GM23338 (cell line): ENCODE measurements at regions not wholly inside any gene's neighbourhood (a gene's known extent, or its start where the extent isn't known, plus 50 kb on each side); places are given as distances from the start of the nearest gene placed in this dataset.

ENCODE experiments used
- ATAC-seq: fragments of 200-7000 bp; cut with Tn5 transposase; 3 replicates; pipeline ENCODE4 v1.9.1; 2020
- DNase-seq: peaks from one replicate; pipeline ENCODE4 v3.0.0-alpha.2; 2015; ENCODE audit warnings: low spot score
- H2AFZ ChIP-seq: fragments of 200-600 bp; sonication (generic); 2 replicates; pipeline ENCODE4 v1.8.0; 2016; ENCODE audit warnings: antibody characterized with exemption, mild to moderate bottlenecking, moderate library complexity
- H3F3A ChIP-seq: fragments of 200-600 bp; sonication (generic); replicated peaks from 2 replicates; pipeline ENCODE4 v1.8.0; 2017; ENCODE audit warnings: antibody characterized with exemption, mixed run types, low read depth
- H3K27ac ChIP-seq: fragments of 200-600 bp; sonication (generic); 2 replicates; pipeline ENCODE4 v1.6.1; 2016; ENCODE audit warnings: low read depth
- H3K27me3 ChIP-seq: fragments of 200-600 bp; sonication (generic); 2 replicates; pipeline ENCODE4 v1.8.0; 2016; ENCODE audit warnings: mild to moderate bottlenecking, mixed run types, moderate library complexity; ENCODE audit not compliant: insufficient read depth
- H3K36me3 ChIP-seq: fragments of 200-600 bp; sonication (generic); 2 replicates; pipeline ENCODE4 v1.8.0; 2016; ENCODE audit warnings: mild to moderate bottlenecking; ENCODE audit not compliant: insufficient read depth
- H3K4me1 ChIP-seq: fragments of 200-600 bp; sonication (generic); 2 replicates; pipeline ENCODE4 v1.8.0; 2016; ENCODE audit warnings: mild to moderate bottlenecking, moderate library complexity; ENCODE audit not compliant: insufficient read depth
- H3K4me2 ChIP-seq: fragments of 200-600 bp; sonication (generic); 2 replicates; pipeline ENCODE4 v1.7.1; 2017; ENCODE audit warnings: mixed run types
- H3K4me3 ChIP-seq: fragments of 200-600 bp; sonication (generic); 2 replicates; pipeline ENCODE4 v1.6.1; 2016; ENCODE audit warnings: mixed run types
- H3K79me2 ChIP-seq: fragments of 200-600 bp; sonication (generic); replicated peaks from 2 replicates; pipeline ENCODE4 v1.8.0; 2017; ENCODE audit warnings: mild to moderate bottlenecking; ENCODE audit not compliant: insufficient read depth
- H3K9me2 ChIP-seq: fragments of 200-600 bp; sonication (generic); 2 replicates; pipeline ENCODE4 v1.8.0; 2017; ENCODE audit not compliant: insufficient read depth
- H4K20me1 ChIP-seq: fragments of 200-600 bp; sonication (generic); replicated peaks from 2 replicates; pipeline ENCODE4 v1.8.0; 2017; ENCODE audit warnings: mild to moderate bottlenecking; ENCODE audit not compliant: insufficient read depth
- H3K27ac Mint-ChIP-seq: 2 replicates; pipeline ENCODE4 v1.8.0; 2020; ENCODE audit warnings: inconsistent platforms, mild to moderate bottlenecking, moderate library complexity, mixed read lengths
- H3K27me3 Mint-ChIP-seq: 3 replicates; pipeline ENCODE4 v1.8.0; 2022; ENCODE audit warnings: low read depth, mild to moderate bottlenecking, moderate library complexity, mixed read lengths, inconsistent platforms; ENCODE audit not compliant: insufficient read depth, poor library complexity
- H3K36me3 Mint-ChIP-seq: 3 replicates; pipeline ENCODE4 v1.8.0; 2021; ENCODE audit warnings: low read depth, mild to moderate bottlenecking, inconsistent platforms, moderate library complexity, mixed read lengths
- H3K4me1 Mint-ChIP-seq: 3 replicates; pipeline ENCODE4 v1.8.0; 2020; ENCODE audit warnings: mild to moderate bottlenecking, inconsistent platforms, mixed read lengths
- H3K4me3 Mint-ChIP-seq: 3 replicates; pipeline ENCODE4 v1.8.0; 2021; ENCODE audit warnings: moderate library complexity, mild to moderate bottlenecking, inconsistent platforms, mixed read lengths
- H3K9me3 Mint-ChIP-seq: 3 replicates; pipeline ENCODE4 v1.8.0; 2020; ENCODE audit warnings: moderate library complexity, mild to moderate bottlenecking, inconsistent platforms, mixed read lengths
- CREB1 ChIP-seq: fragments of 250-450 bp; sonication (Bioruptor Pico); IDR thresholded peaks from 2 replicates; pipeline ENCODE4 v1.5.0; 2020; ENCODE audit warnings: low read depth, mild to moderate bottlenecking, moderate library complexity
- EZH2 ChIP-seq: fragments of 200-600 bp; sonication (generic); IDR thresholded peaks from one replicate; pipeline ENCODE4 v1.8.0; 2017; ENCODE audit warnings: antibody characterized with exemption, mild to moderate bottlenecking, low read depth; ENCODE audit not compliant: unreplicated experiment
- EZH2phosphoT487 ChIP-seq: fragments of 200-600 bp; sonication (generic); IDR thresholded peaks from one replicate; pipeline ENCODE4 v1.8.1; 2018; ENCODE audit warnings: antibody characterized with exemption; ENCODE audit not compliant: unreplicated experiment
- JUNB ChIP-seq: IDR thresholded peaks from one replicate; pipeline ENCODE4 v1.6.1; 2016; ENCODE audit warnings: antibody characterized with exemption; ENCODE audit not compliant: unreplicated experiment
- NANOG ChIP-seq: IDR thresholded peaks from 2 replicates; pipeline ENCODE4 v1.6.1; 2016; ENCODE audit warnings: antibody characterized with exemption, borderline replicate concordance
- POLR2AphosphoS5 ChIP-seq: IDR thresholded peaks from 2 replicates; pipeline ENCODE4 v1.6.1; 2016; ENCODE audit warnings: antibody characterized with exemption, low read depth
- STAT1 ChIP-seq: IDR thresholded peaks from one replicate; pipeline ENCODE4 v1.6.1; 2016; ENCODE audit warnings: antibody characterized with exemption; ENCODE audit not compliant: unreplicated experiment
- ZNF114 ChIP-seq: fragments of 250-450 bp; sonication (Bioruptor Pico); IDR thresholded peaks from 2 replicates; pipeline ENCODE4 v1.5.0; 2020; ENCODE audit warnings: mild to moderate bottlenecking, moderate library complexity
- ZNF331 ChIP-seq: fragments of 250-450 bp; sonication (Bioruptor Pico); IDR thresholded peaks from 2 replicates; pipeline ENCODE4 v1.5.0; 2020; ENCODE audit warnings: low read depth, mild to moderate bottlenecking, moderate library complexity
- TF ChIP-seq, protein P1 (sequence below): IDR thresholded peaks from one replicate; pipeline ENCODE4 v1.6.1; 2018; ENCODE audit warnings: antibody characterized with exemption; ENCODE audit not compliant: unreplicated experiment
- TF ChIP-seq, protein P2 (sequence below): IDR thresholded peaks from 2 replicates; pipeline ENCODE4 v1.6.1; 2016; ENCODE audit warnings: antibody characterized with exemption
- TF ChIP-seq, protein P3 (sequence below): fragments of 250-450 bp; sonication (Bioruptor Pico); IDR thresholded peaks from 2 replicates; pipeline ENCODE4 v1.5.0; 2020; ENCODE audit warnings: mild to moderate bottlenecking, moderate library complexity

DNA sequence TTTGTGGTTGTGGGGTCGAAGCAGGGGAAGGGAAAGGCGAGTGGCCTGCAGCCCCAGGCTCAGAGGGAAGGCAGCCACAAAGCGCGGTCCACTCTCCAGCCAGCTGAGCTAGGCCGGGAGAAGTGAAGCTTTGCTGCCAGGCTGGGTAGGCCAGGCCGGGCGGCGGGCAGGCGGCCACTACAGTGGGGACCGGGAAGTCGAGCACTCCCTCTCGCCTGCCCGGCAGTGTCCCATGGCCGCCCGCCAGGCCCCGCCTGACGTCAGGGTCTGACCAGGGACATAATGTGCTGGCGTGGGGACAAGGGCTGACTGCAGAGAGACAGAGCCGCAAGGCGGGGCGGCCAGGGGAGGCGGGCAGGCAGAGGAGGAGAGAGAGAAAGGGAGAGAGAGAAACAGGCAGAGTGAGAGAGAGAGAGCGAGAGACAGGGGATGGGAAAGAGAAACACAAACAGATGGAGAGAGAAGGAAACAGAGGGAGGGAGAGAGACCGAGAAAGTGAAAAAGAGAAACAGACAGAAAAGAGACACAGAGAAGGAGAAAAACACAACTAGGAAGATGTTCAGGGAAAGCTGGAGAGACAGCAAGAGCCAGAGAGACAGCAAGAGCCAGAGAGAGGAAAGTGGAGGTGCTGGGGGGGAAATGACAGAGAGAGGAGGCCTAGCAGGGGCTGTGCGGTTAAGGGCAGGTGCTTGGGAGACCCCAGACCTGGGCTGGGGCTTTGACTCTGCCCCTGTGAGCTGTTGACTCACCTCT, 94.5 kb upstream of the PTPN1 start (continued):
- TF ChIP-seq, protein P1, sequence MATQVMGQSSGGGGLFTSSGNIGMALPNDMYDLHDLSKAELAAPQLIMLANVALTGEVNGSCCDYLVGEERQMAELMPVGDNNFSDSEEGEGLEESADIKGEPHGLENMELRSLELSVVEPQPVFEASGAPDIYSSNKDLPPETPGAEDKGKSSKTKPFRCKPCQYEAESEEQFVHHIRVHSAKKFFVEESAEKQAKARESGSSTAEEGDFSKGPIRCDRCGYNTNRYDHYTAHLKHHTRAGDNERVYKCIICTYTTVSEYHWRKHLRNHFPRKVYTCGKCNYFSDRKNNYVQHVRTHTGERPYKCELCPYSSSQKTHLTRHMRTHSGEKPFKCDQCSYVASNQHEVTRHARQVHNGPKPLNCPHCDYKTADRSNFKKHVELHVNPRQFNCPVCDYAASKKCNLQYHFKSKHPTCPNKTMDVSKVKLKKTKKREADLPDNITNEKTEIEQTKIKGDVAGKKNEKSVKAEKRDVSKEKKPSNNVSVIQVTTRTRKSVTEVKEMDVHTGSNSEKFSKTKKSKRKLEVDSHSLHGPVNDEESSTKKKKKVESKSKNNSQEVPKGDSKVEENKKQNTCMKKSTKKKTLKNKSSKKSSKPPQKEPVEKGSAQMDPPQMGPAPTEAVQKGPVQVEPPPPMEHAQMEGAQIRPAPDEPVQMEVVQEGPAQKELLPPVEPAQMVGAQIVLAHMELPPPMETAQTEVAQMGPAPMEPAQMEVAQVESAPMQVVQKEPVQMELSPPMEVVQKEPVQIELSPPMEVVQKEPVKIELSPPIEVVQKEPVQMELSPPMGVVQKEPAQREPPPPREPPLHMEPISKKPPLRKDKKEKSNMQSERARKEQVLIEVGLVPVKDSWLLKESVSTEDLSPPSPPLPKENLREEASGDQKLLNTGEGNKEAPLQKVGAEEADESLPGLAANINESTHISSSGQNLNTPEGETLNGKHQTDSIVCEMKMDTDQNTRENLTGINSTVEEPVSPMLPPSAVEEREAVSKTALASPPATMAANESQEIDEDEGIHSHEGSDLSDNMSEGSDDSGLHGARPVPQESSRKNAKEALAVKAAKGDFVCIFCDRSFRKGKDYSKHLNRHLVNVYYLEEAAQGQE = no peak
- no peak for TF ChIP-seq STAT1

DNA sequence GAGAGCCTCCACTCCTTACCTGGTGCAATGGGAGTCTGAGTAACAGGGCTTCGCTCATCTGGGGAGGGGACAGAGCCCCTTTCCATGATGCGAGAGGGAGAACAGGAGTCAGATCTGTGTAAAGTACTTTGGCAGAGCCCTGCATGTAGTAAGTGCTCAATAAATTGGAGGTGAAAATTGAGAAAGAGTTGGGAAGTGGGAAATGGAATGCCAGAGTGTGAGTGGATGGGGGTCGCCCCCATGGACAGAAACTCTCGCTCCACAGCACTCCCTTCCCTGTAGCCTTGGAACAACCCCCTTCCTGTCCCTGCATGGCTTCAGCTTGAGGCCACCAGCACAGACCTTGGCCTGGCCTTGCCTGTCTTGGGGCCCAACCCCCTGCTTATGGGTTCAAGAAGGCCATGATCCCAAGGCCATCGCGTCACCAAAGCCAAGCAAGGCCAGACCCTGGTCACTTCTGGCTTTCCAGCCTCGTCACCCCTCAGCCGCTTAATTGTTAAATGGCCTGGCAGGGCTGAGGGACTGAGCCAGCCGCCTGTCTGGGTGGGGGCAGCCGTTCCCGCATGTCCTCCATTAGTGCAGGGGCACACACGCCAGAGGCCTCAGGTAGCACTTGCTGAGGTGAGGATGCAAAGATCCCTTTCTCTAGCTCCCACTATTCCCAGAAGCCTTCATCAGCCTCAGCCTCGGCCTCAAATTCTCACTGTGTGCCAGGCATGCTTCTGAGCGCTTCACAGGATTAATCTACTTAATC, 93.7 kb upstream of the PTPN1 start:
- DNase-seq = no peak
- H3K27me3 Mint-ChIP-seq = peaks cover 9% of the 10 kb centered on the region
- no peaks in the 10 kb centered on the region for H3K79me2 ChIP-seq
- H2AFZ ChIP-seq = peak overlapping the region; percentile 84; the same call in 1 of the 2 replicates
- H3K4me1 Mint-ChIP-seq = peaks cover 22% of the 10 kb centered on the region
- H3K4me2 ChIP-seq = no peak overlapping the region
- no peak overlapping the region for H3K27ac Mint-ChIP-seq
- no peaks in the 10 kb centered on the region for H3K9me2 ChIP-seq
- no peak overlapping the region for H3K4me3 Mint-ChIP-seq
- peaks cover 18% of the 10 kb centered on the region for H3K9me3 Mint-ChIP-seq
- H3K27ac ChIP-seq = no peak overlapping the region
- H3K27me3 ChIP-seq = no peaks in the 10 kb centered on the region
- no peaks in the 10 kb centered on the region for H4K20me1 ChIP-seq
- H3K36me3 Mint-ChIP-seq = peaks cover 10% of the 10 kb centered on the region; the same call in 2 of the 3 replicates
- H3K4me3 ChIP-seq = no peak overlapping the region
- H3K36me3 ChIP-seq = no peaks in the 10 kb centered on the region
- H3K4me1 ChIP-seq = peaks cover 11% of the 10 kb centered on the region
- no peak for ATAC-seq
- no peaks in the 10 kb centered on the region for H3F3A ChIP-seq
- TF ChIP-seq CREB1 (CRISPR knock-in tag) = no peak
- TF ChIP-seq, protein P2, sequence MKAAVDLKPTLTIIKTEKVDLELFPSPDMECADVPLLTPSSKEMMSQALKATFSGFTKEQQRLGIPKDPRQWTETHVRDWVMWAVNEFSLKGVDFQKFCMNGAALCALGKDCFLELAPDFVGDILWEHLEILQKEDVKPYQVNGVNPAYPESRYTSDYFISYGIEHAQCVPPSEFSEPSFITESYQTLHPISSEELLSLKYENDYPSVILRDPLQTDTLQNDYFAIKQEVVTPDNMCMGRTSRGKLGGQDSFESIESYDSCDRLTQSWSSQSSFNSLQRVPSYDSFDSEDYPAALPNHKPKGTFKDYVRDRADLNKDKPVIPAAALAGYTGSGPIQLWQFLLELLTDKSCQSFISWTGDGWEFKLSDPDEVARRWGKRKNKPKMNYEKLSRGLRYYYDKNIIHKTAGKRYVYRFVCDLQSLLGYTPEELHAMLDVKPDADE = no peak
- TF ChIP-seq, protein P3, sequence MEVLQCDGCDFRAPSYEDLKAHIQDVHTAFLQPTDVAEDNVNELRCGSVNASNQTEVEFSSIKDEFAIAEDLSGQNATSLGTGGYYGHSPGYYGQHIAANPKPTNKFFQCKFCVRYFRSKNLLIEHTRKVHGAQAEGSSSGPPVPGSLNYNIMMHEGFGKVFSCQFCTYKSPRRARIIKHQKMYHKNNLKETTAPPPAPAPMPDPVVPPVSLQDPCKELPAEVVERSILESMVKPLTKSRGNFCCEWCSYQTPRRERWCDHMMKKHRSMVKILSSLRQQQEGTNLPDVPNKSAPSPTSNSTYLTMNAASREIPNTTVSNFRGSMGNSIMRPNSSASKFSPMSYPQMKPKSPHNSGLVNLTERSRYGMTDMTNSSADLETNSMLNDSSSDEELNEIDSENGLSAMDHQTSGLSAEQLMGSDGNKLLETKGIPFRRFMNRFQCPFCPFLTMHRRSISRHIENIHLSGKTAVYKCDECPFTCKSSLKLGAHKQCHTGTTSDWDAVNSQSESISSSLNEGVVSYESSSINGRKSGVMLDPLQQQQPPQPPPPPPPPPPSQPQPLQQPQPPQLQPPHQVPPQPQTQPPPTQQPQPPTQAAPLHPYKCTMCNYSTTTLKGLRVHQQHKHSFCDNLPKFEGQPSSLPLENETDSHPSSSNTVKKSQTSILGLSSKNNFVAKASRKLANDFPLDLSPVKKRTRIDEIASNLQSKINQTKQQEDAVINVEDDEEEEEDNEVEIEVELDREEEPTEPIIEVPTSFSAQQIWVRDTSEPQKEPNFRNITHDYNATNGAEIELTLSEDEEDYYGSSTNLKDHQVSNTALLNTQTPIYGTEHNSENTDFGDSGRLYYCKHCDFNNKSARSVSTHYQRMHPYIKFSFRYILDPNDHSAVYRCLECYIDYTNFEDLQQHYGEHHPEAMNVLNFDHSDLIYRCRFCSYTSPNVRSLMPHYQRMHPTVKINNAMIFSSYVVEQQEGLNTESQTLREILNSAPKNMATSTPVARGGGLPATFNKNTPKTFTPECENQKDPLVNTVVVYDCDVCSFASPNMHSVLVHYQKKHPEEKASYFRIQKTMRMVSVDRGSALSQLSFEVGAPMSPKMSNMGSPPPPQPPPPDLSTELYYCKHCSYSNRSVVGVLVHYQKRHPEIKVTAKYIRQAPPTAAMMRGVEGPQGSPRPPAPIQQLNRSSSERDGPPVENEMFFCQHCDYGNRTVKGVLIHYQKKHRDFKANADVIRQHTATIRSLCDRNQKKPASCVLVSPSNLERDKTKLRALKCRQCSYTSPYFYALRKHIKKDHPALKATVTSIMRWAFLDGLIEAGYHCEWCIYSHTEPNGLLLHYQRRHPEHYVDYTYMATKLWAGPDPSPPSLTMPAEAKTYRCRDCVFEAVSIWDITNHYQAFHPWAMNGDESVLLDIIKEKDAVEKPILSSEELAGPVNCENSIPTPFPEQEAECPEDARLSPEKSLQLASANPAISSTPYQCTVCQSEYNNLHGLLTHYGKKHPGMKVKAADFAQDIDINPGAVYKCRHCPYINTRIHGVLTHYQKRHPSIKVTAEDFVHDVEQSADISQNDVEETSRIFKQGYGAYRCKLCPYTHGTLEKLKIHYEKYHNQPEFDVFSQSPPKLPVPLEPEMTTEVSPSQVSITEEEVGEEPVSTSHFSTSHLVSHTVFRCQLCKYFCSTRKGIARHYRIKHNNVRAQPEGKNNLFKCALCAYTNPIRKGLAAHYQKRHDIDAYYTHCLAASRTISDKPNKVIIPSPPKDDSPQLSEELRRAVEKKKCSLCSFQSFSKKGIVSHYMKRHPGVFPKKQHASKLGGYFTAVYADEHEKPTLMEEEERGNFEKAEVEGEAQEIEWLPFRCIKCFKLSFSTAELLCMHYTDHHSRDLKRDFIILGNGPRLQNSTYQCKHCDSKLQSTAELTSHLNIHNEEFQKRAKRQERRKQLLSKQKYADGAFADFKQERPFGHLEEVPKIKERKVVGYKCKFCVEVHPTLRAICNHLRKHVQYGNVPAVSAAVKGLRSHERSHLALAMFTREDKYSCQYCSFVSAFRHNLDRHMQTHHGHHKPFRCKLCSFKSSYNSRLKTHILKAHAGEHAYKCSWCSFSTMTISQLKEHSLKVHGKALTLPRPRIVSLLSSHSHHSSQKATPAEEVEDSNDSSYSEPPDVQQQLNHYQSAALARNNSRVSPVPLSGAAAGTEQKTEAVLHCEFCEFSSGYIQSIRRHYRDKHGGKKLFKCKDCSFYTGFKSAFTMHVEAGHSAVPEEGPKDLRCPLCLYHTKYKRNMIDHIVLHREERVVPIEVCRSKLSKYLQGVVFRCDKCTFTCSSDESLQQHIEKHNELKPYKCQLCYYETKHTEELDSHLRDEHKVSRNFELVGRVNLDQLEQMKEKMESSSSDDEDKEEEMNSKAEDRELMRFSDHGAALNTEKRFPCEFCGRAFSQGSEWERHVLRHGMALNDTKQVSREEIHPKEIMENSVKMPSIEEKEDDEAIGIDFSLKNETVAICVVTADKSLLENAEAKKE (CRISPR knock-in tag) = no peak
- no peak for TF ChIP-seq EZH2phosphoT487
- no peak for TF ChIP-seq ZNF114 (CRISPR knock-in tag)
- TF ChIP-seq POLR2AphosphoS5 = no peak
- TF ChIP-seq STAT1 = no peak
- TF ChIP-seq NANOG = no peak
- no peak for TF ChIP-seq ZNF331 (CRISPR knock-in tag)
- no peak for TF ChIP-seq JUNB
- no peak for TF ChIP-seq EZH2
